Ovary (tissue), 3 donors: ENCODE measurements at regions not wholly inside any gene's neighbourhood (a gene's known extent, or its start where the extent isn't known, plus 50 kb on each side); places are given as distances from the start of the nearest gene placed in this dataset.
"Not testable (repeated sequence)": the region's sequence is repeated elsewhere in the genome, so short reads cannot be mapped to it uniquely, and the experiment has no call there.

ENCODE experiments used
- CTCF ChIP-seq, 3 donors: fragments of 450-650 bp in 2 of 3; fragments of 200-600 bp in 1 of 3; IDR thresholded peaks; one replicate each; pipeline versions ENCODE4 v1.5.1 to v1.8.0; 2016 to 2022; ENCODE audit warnings: antibody characterized with exemption in 3 of 3, mild to moderate bottlenecking in 1 of 3
- EP300 ChIP-seq: sonication (generic); formaldehyde crosslinking; IDR thresholded peaks from one replicate; pipeline ENCODE4 v1.6.1; 2017; ENCODE audit warnings: antibody characterized with exemption
- POLR2A ChIP-seq: fragments of 450-650 bp; IDR thresholded peaks from one replicate; pipeline ENCODE4 v1.6.1; 2017; ENCODE audit warnings: antibody characterized with exemption, mild to moderate bottlenecking, moderate library complexity
- donor health status: DM: no; HTN: no; CAD: no.

- TF ChIP-seq CTCF (IDR thresholded peaks at IDR 0.05); POLR2A; EP300: not testable (repeated sequence)
Observed at GRCh38 chr4:71220848-71221247, 118.0 kb upstream of the SLC4A4 start.
